ENCODE measurements at regions not wholly inside any gene's neighbourhood (a gene's known extent, or its start where the extent isn't known, plus 50 kb on each side); places are given as distances from the start of the nearest gene placed in this dataset.
"Not testable (repeated sequence)": the region's sequence is repeated elsewhere in the genome, so short reads cannot be mapped to it uniquely, and the experiment has no call there.

- H3K27ac ChIP-seq (ENCODE audit: low read length), result no peak overlapping the region
- no CpG with 5 or more reads among the region's 1 CpG for WGBS (ENCODE audit: insufficient coverage, insufficient read length)
- H3K36me3 ChIP-seq (ENCODE audit: control insufficient read depth, insufficient read depth, low read length), result no peaks in the 10 kb centered on the region
These were observed 608.1 kb downstream of the PKHD1 start for GRCh38 chr6:51479296-51479695.

GRCh38 chr6:51480040-51480439 lies 607.4 kb downstream of the PKHD1 start:
- Histone ChIP-seq H3K9me3 (ENCODE audit: control insufficient read depth, insufficient read depth, low read length) (no peaks in the 10 kb centered on the region), H3K4me1 (ENCODE audit: control insufficient read depth, insufficient read depth, low read length) (no peaks in the 10 kb centered on the region), H3K27ac (ENCODE audit: low read length) (no peak overlapping the region), H3K27me3 (ENCODE audit: control insufficient read depth, insufficient read depth, low read length) (no peaks in the 10 kb centered on the region), H3K36me3 (ENCODE audit: control insufficient read depth, insufficient read depth, low read length) (no peaks in the 10 kb centered on the region), H3K4me3 (ENCODE audit: low read length) (no peak overlapping the region)
- WGBS (ENCODE audit: insufficient coverage, insufficient read length), result no CpG with 5 or more reads among the region's 1 CpG
- no peak for DNase-seq (ENCODE audit: low read depth, low spot score)

More at GRCh38 chr6:51479296-51479695, 608.1 kb downstream of the PKHD1 start:
- no peaks in the 10 kb centered on the region for H3K9me3 ChIP-seq (ENCODE audit: control insufficient read depth, insufficient read depth, low read length)
- H3K27me3 ChIP-seq (ENCODE audit: control insufficient read depth, insufficient read depth, low read length), result no peaks in the 10 kb centered on the region
- DNase-seq (ENCODE audit: low read depth, low spot score), result no peak
- H3K4me3 ChIP-seq (ENCODE audit: low read length), result no peak overlapping the region
- H3K4me1 ChIP-seq (ENCODE audit: control insufficient read depth, insufficient read depth, low read length), result no peaks in the 10 kb centered on the region

GRCh38 chr6:51485869-51486268 lies 601.5 kb downstream of the PKHD1 start:
- not testable (repeated sequence) for H3K27ac ChIP-seq (ENCODE audit: low read length); H3K4me1 ChIP-seq (ENCODE audit: control insufficient read depth, insufficient read depth, low read length); DNase-seq (ENCODE audit: low read depth, low spot score); H3K27me3 ChIP-seq (ENCODE audit: control insufficient read depth, insufficient read depth, low read length); H3K36me3 ChIP-seq (ENCODE audit: control insufficient read depth, insufficient read depth, low read length); H3K9me3 ChIP-seq (ENCODE audit: control insufficient read depth, insufficient read depth, low read length); H3K4me3 ChIP-seq (ENCODE audit: low read length)
- no CpG with 5 or more reads among the region's 9 CpGs for WGBS (ENCODE audit: insufficient coverage, insufficient read length)

- no CpG with 5 or more reads among the region's 3 CpGs for WGBS (ENCODE audit: insufficient coverage, insufficient read length)
- no peaks in the 10 kb centered on the region for H3K36me3 ChIP-seq (ENCODE audit: control insufficient read depth, insufficient read depth, low read length)
- no peaks in the 10 kb centered on the region; the same call in 1 of the 2 replicates for H3K9me3 ChIP-seq (ENCODE audit: control insufficient read depth, insufficient read depth, low read length)
- H3K27me3 ChIP-seq (ENCODE audit: control insufficient read depth, insufficient read depth, low read length), result no peaks in the 10 kb centered on the region
- no peak for DNase-seq (ENCODE audit: low read depth, low spot score)
- H3K27ac ChIP-seq (ENCODE audit: low read length), result no peak overlapping the region
- H3K4me3 ChIP-seq (ENCODE audit: low read length), result no peak overlapping the region
- no peaks in the 10 kb centered on the region for H3K4me1 ChIP-seq (ENCODE audit: control insufficient read depth, insufficient read depth, low read length)
These were observed 599.5 kb downstream of the PKHD1 start for GRCh38 chr6:51487937-51488336.

- no peaks in the 10 kb centered on the region; the same call in 1 of the 2 replicates for H3K9me3 ChIP-seq (ENCODE audit: control insufficient read depth, insufficient read depth, low read length)
- H3K27ac ChIP-seq (ENCODE audit: low read length), result no peak overlapping the region
- 100% methylated on average over 1 of the region's 2 CpGs for WGBS (ENCODE audit: insufficient coverage, insufficient read length)
- H3K27me3 ChIP-seq (ENCODE audit: control insufficient read depth, insufficient read depth, low read length), result no peaks in the 10 kb centered on the region
- no peaks in the 10 kb centered on the region for H3K4me1 ChIP-seq (ENCODE audit: control insufficient read depth, insufficient read depth, low read length)
- no peak overlapping the region for H3K4me3 ChIP-seq (ENCODE audit: low read length)
- DNase-seq (ENCODE audit: low read depth, low spot score), result no peak
- H3K36me3 ChIP-seq (ENCODE audit: control insufficient read depth, insufficient read depth, low read length), result no peaks in the 10 kb centered on the region
These were observed 598.3 kb downstream of the PKHD1 start for GRCh38 chr6:51489133-51489532.

GRCh38 chr6:51490101-51490500 lies 597.3 kb downstream of the PKHD1 start:
- no peak for DNase-seq (ENCODE audit: low read depth, low spot score)
- no peaks in the 10 kb centered on the region for H3K36me3 ChIP-seq (ENCODE audit: control insufficient read depth, insufficient read depth, low read length)
- H3K27ac ChIP-seq (ENCODE audit: low read length), result no peak overlapping the region
- no peaks in the 10 kb centered on the region; the same call in 1 of the 2 replicates for H3K9me3 ChIP-seq (ENCODE audit: control insufficient read depth, insufficient read depth, low read length)
- no peaks in the 10 kb centered on the region; the same call in 1 of the 2 replicates for H3K4me1 ChIP-seq (ENCODE audit: control insufficient read depth, insufficient read depth, low read length)
- no peaks in the 10 kb centered on the region for H3K27me3 ChIP-seq (ENCODE audit: control insufficient read depth, insufficient read depth, low read length)
- H3K4me3 ChIP-seq (ENCODE audit: low read length), result no peak overlapping the region
- WGBS (ENCODE audit: insufficient coverage, insufficient read length), result no CpG with 5 or more reads among the region's 1 CpG

- Histone ChIP-seq H3K9me3 (ENCODE audit: control insufficient read depth, insufficient read depth, low read length) (no peaks in the 10 kb centered on the region), H3K4me1 (ENCODE audit: control insufficient read depth, insufficient read depth, low read length) (no peaks in the 10 kb centered on the region; the same call in 1 of the 2 replicates), H3K27me3 (ENCODE audit: control insufficient read depth, insufficient read depth, low read length) (no peaks in the 10 kb centered on the region), H3K4me3 (ENCODE audit: low read length) (no peak overlapping the region), H3K36me3 (ENCODE audit: control insufficient read depth, insufficient read depth, low read length) (no peaks in the 10 kb centered on the region), H3K27ac (ENCODE audit: low read length) (no peak overlapping the region)
- no peak for DNase-seq (ENCODE audit: low read depth, low spot score)
- no CpG with 5 or more reads among the region's 5 CpGs for WGBS (ENCODE audit: insufficient coverage, insufficient read length)
These were observed 593.1 kb downstream of the PKHD1 start for GRCh38 chr6:51494342-51494741.

DNA sequence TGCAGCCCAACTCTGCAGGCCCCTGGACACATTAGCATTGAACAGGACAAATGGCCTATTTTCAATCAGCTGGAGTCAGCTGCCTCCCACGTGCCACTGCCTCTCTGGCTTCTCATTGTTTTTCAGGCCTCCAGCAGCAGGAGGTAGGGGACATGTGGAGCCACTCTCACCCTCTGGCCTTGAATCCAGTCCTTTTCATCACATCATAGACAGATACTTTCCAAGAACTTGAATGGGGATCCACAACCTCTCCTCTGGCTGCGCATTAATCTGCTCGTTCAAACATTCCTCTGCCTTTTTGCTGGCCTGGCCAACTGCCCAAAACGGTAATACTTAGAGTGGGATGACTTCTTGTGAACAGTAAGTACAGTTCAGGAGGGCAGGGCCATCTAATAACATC lies 592.3 kb downstream of the PKHD1 start:
- DNase-seq (ENCODE audit: low read depth, low spot score), result no peak
- Histone ChIP-seq H3K27me3 (ENCODE audit: control insufficient read depth, insufficient read depth, low read length) (no peaks in the 10 kb centered on the region), H3K4me1 (ENCODE audit: control insufficient read depth, insufficient read depth, low read length) (no peaks in the 10 kb centered on the region; the same call in 1 of the 2 replicates), H3K9me3 (ENCODE audit: control insufficient read depth, insufficient read depth, low read length) (no peaks in the 10 kb centered on the region), H3K36me3 (ENCODE audit: control insufficient read depth, insufficient read depth, low read length) (no peaks in the 10 kb centered on the region), H3K4me3 (ENCODE audit: low read length) (no peak overlapping the region), H3K27ac (ENCODE audit: low read length) (no peak overlapping the region)
- WGBS (ENCODE audit: insufficient coverage, insufficient read length), result no CpG with 5 or more reads among the region's 4 CpGs

- Histone ChIP-seq H3K4me1 (ENCODE audit: control insufficient read depth, insufficient read depth, low read length) (no peaks in the 10 kb centered on the region; the same call in 1 of the 2 replicates), H3K36me3 (ENCODE audit: control insufficient read depth, insufficient read depth, low read length) (no peaks in the 10 kb centered on the region), H3K4me3 (ENCODE audit: low read length) (no peak overlapping the region), H3K27ac (ENCODE audit: low read length) (no peak overlapping the region), H3K9me3 (ENCODE audit: control insufficient read depth, insufficient read depth, low read length) (no peaks in the 10 kb centered on the region), H3K27me3 (ENCODE audit: control insufficient read depth, insufficient read depth, low read length) (no peaks in the 10 kb centered on the region)
- no CpG with 5 or more reads among the region's 3 CpGs for WGBS (ENCODE audit: insufficient coverage, insufficient read length)
- no peak for DNase-seq (ENCODE audit: low read depth, low spot score)
These were observed 591.6 kb downstream of the PKHD1 start for GRCh38 chr6:51495610-51496396.

DNA sequence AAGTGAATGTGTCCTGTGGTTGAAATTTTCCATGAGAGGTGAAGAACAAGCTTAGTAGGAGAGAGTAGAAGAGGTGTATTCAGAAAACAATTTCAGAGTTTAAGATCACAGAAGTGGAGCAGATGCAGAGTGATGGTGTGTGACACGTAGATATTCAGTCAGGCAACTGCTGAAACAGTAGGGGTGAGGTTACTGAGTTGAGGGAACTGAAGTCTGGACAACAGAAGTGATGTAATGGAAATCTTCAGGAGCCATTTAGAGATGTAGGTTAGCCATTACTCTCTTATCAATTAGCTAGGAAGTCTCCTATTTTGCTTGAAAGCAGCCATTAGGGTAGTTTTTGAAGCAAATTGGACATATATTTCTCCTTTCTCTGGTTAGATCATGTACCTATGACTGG lies 584.4 kb downstream of the PKHD1 start:
- WGBS (ENCODE audit: insufficient coverage, insufficient read length), result no CpG with 5 or more reads among the region's 1 CpG
- Histone ChIP-seq H3K9me3 (ENCODE audit: control insufficient read depth, insufficient read depth, low read length) (no peaks in the 10 kb centered on the region), H3K27ac (ENCODE audit: low read length) (no peak overlapping the region), H3K4me3 (ENCODE audit: low read length) (no peak overlapping the region), H3K4me1 (ENCODE audit: control insufficient read depth, insufficient read depth, low read length) (no peaks in the 10 kb centered on the region), H3K27me3 (ENCODE audit: control insufficient read depth, insufficient read depth, low read length) (no peaks in the 10 kb centered on the region), H3K36me3 (ENCODE audit: control insufficient read depth, insufficient read depth, low read length) (no peaks in the 10 kb centered on the region)
- no peak for DNase-seq (ENCODE audit: low read depth, low spot score)

- no peaks in the 10 kb centered on the region for H3K9me3 ChIP-seq (ENCODE audit: control insufficient read depth, insufficient read depth, low read length)
- no peaks in the 10 kb centered on the region for H3K36me3 ChIP-seq (ENCODE audit: control insufficient read depth, insufficient read depth, low read length)
- H3K27ac ChIP-seq (ENCODE audit: low read length), result no peak overlapping the region
- H3K4me1 ChIP-seq (ENCODE audit: control insufficient read depth, insufficient read depth, low read length), result no peaks in the 10 kb centered on the region
- no peak overlapping the region for H3K4me3 ChIP-seq (ENCODE audit: low read length)
- no peak for DNase-seq (ENCODE audit: low read depth, low spot score)
- no peaks in the 10 kb centered on the region for H3K27me3 ChIP-seq (ENCODE audit: control insufficient read depth, insufficient read depth, low read length)
These were observed 582.0 kb downstream of the PKHD1 start for GRCh38 chr6:51505434-51505833.

All from iPS DF 6.9 (cell line).